Fibroblast of skin of left quadriceps (primary cell): ENCODE measurements at regions not wholly inside any gene's neighbourhood (a gene's known extent, or its start where the extent isn't known, plus 50 kb on each side); places are given as distances from the start of the nearest gene placed in this dataset.
"Not testable (repeated sequence)": the region's sequence is repeated elsewhere in the genome, so short reads cannot be mapped to it uniquely, and the experiment has no call there.

Experiments used
- DNase-seq, 2 experiments: peaks; one replicate each; pipeline ENCODE4 v3.0.0-alpha.2; 2013; ENCODE audit warnings: low read depth in 2 of 2

GRCh38 chr6:77178821-77179220 is 284.5 kb downstream of the HTR1B start:
- DNase-seq: peak; percentile 4 to 8

- no peak for DNase-seq
Measured at GRCh38 chr6:77177470-77177869, 285.8 kb downstream of the HTR1B start.

- no peak for DNase-seq
Measured at GRCh38 chr6:77173472-77174074, 289.7 kb downstream of the HTR1B start.

GRCh38 chr6:77172578-77172977 is 290.7 kb downstream of the HTR1B start:
- DNase-seq: no peak

- DNase-seq: no peak
Measured at GRCh38 chr6:77159730-77160129, 303.6 kb downstream of the HTR1B start.

- DNase-seq: no peak
Measured at GRCh38 chr6:77151241-77151640, 312.1 kb downstream of the HTR1B start.

- DNase-seq: no peak
Measured at GRCh38 chr6:77150736-77151135, 312.6 kb downstream of the HTR1B start.

GRCh38 chr6:77145244-77145643 is 318.0 kb downstream of the HTR1B start:
- DNase-seq: no peak

GRCh38 chr6:77143659-77144447 is 319.4 kb downstream of the HTR1B start:
- no peak for DNase-seq

GRCh38 chr6:77136086-77136485 is 327.2 kb downstream of the HTR1B start:
- no peak for DNase-seq

GRCh38 chr6:77133031-77133430 is 330.3 kb downstream of the HTR1B start:
- no peak for DNase-seq

GRCh38 chr6:77131426-77131825 is 331.9 kb downstream of the HTR1B start:
- DNase-seq: no peak

GRCh38 chr6:77124604-77125003 is 338.7 kb downstream of the HTR1B start:
- DNase-seq: no peak

GRCh38 chr6:77123527-77123926 is 339.8 kb downstream of the HTR1B start:
- DNase-seq: no peak

- no peak for DNase-seq
Measured at GRCh38 chr6:77106992-77107391, 356.3 kb downstream of the HTR1B start.

GRCh38 chr6:77105091-77105490 is 358.2 kb downstream of the HTR1B start:
- DNase-seq: no peak

- no peak for DNase-seq
Measured at GRCh38 chr6:77097940-77098339, 365.4 kb downstream of the HTR1B start.

- DNase-seq: peak in 1 of 2 experiments; percentile 2
Measured at GRCh38 chr6:77095936-77096627, 367.2 kb downstream of the HTR1B start.

GRCh38 chr6:77094821-77095220 is 368.5 kb downstream of the HTR1B start:
- DNase-seq: no peak

GRCh38 chr6:77092971-77093370 is 370.3 kb downstream of the HTR1B start:
- DNase-seq: no peak

GRCh38 chr6:77089776-77090175 is 373.5 kb downstream of the HTR1B start:
- DNase-seq: no peak

- not testable (repeated sequence) for DNase-seq
Measured at GRCh38 chr6:77087794-77088318, 375.4 kb downstream of the HTR1B start.
